ENCODE measurements at regions not wholly inside any gene's neighbourhood (a gene's known extent, or its start where the extent isn't known, plus 50 kb on each side); places are given as distances from the start of the nearest gene placed in this dataset.

- no peaks in the 10 kb centered on the region for H4K20me1 ChIP-seq (ENCODE audit: insufficient read depth, low read length, poor library complexity, severe bottlenecking)
- H3K27me3 ChIP-seq (ENCODE audit: insufficient read depth, low read length, poor library complexity, severe bottlenecking): no peaks in the 10 kb centered on the region
- H3K4me3 ChIP-seq (ENCODE audit: low read length, poor library complexity, severe bottlenecking): no peak overlapping the region
- peaks cover 15% of the 10 kb centered on the region; the same call in 1 of the 2 replicates for H3K9me3 ChIP-seq (ENCODE audit: insufficient read depth, low read depth, low read length)
- no peaks in the 10 kb centered on the region for H3F3A ChIP-seq (ENCODE audit: low read depth)
- H2AFZ ChIP-seq (ENCODE audit: low read length): no peak overlapping the region
- H3K36me3 ChIP-seq (ENCODE audit: insufficient read depth, low read length): no peaks in the 10 kb centered on the region
- H3K4me2 ChIP-seq (ENCODE audit: low read depth, low read length, poor library complexity, severe bottlenecking): no peak overlapping the region
- H3K9me2 ChIP-seq (replicated peaks; ENCODE audit: low read depth, low read length): no peaks in the 10 kb centered on the region
- peaks cover 12% of the 10 kb centered on the region for H3K4me1 ChIP-seq (ENCODE audit: insufficient read depth, low read length, poor library complexity, severe bottlenecking)
- TF ChIP-seq CTCF (conservative IDR thresholded peaks at IDR 0.05; ENCODE audit: low read length): no peak
- TF ChIP-seq EZH2phosphoT487 (IDR thresholded peaks at IDR 0.05; ENCODE audit: borderline replicate concordance): no peak
- no peaks in the 10 kb centered on the region for H3K79me2 ChIP-seq (ENCODE audit: insufficient read depth, low read length)
- no peak overlapping the region for H3K9ac ChIP-seq (ENCODE audit: low read depth, low read length, poor library complexity, severe bottlenecking)
These were observed 107.3 kb upstream of the STT3B start for GRCh38 chr3:31425401-31425800.

- TF ChIP-seq CTCF (conservative IDR thresholded peaks at IDR 0.05; ENCODE audit: low read length) (no peak), EZH2phosphoT487 (IDR thresholded peaks at IDR 0.05; ENCODE audit: borderline replicate concordance) (no peak)
- Histone ChIP-seq H3K4me2 (ENCODE audit: low read depth, low read length, poor library complexity, severe bottlenecking) (no peak overlapping the region), H3K36me3 (ENCODE audit: insufficient read depth, low read length) (no peaks in the 10 kb centered on the region), H4K20me1 (ENCODE audit: insufficient read depth, low read length, poor library complexity, severe bottlenecking) (no peaks in the 10 kb centered on the region), H3F3A (ENCODE audit: low read depth) (no peaks in the 10 kb centered on the region), H3K27me3 (ENCODE audit: insufficient read depth, low read length, poor library complexity, severe bottlenecking) (no peaks in the 10 kb centered on the region), H3K4me1 (ENCODE audit: insufficient read depth, low read length, poor library complexity, severe bottlenecking) (peaks cover 5% of the 10 kb centered on the region), H3K4me3 (ENCODE audit: low read length, poor library complexity, severe bottlenecking) (no peak overlapping the region), H3K9me3 (ENCODE audit: insufficient read depth, low read depth, low read length) (peaks cover 15% of the 10 kb centered on the region; the same call in 1 of the 2 replicates), H3K9me2 (replicated peaks; ENCODE audit: low read depth, low read length) (no peaks in the 10 kb centered on the region), H3K9ac (ENCODE audit: low read depth, low read length, poor library complexity, severe bottlenecking) (no peak overlapping the region), H3K79me2 (ENCODE audit: insufficient read depth, low read length) (no peaks in the 10 kb centered on the region), H2AFZ (ENCODE audit: low read length) (no peak overlapping the region)
These were observed 105.1 kb upstream of the STT3B start for GRCh38 chr3:31427623-31428022.

- Histone ChIP-seq H3K36me3 (ENCODE audit: insufficient read depth, low read length) (no peaks in the 10 kb centered on the region), H4K20me1 (ENCODE audit: insufficient read depth, low read length, poor library complexity, severe bottlenecking) (no peaks in the 10 kb centered on the region), H3K9me3 (ENCODE audit: insufficient read depth, low read depth, low read length) (peaks cover 16% of the 10 kb centered on the region; the same call in 1 of the 2 replicates), H3K4me3 (ENCODE audit: low read length, poor library complexity, severe bottlenecking) (no peak overlapping the region), H3K9me2 (replicated peaks; ENCODE audit: low read depth, low read length) (no peaks in the 10 kb centered on the region), H3K4me1 (ENCODE audit: insufficient read depth, low read length, poor library complexity, severe bottlenecking) (peaks cover 10% of the 10 kb centered on the region), H3K79me2 (ENCODE audit: insufficient read depth, low read length) (no peaks in the 10 kb centered on the region), H3K9ac (ENCODE audit: low read depth, low read length, poor library complexity, severe bottlenecking) (no peak overlapping the region), H3K27me3 (ENCODE audit: insufficient read depth, low read length, poor library complexity, severe bottlenecking) (no peaks in the 10 kb centered on the region), H3K4me2 (ENCODE audit: low read depth, low read length, poor library complexity, severe bottlenecking) (no peak overlapping the region), H3F3A (ENCODE audit: low read depth) (no peaks in the 10 kb centered on the region), H2AFZ (ENCODE audit: low read length) (no peak overlapping the region)
- TF ChIP-seq EZH2phosphoT487 (IDR thresholded peaks at IDR 0.05; ENCODE audit: borderline replicate concordance): no peak
- no peak for TF ChIP-seq CTCF (conservative IDR thresholded peaks at IDR 0.05; ENCODE audit: low read length)
These were observed 101.4 kb upstream of the STT3B start for GRCh38 chr3:31431321-31431720.

All from Loucy (cell line).